ENCODE measurements at regions not wholly inside any gene's neighbourhood (a gene's known extent, or its start where the extent isn't known, plus 50 kb on each side); places are given as distances from the start of the nearest gene placed in this dataset.

- TF ChIP-seq TAF1 (IDR thresholded peaks at IDR 0.05; ENCODE audit: borderline replicate concordance, low read depth, low read length) (no peak), POLR2A (IDR thresholded peaks at IDR 0.05; ENCODE audit: low read depth, low read length) (no peak)
These were observed 69.7 kb upstream of the RGL1 start for GRCh38 chr1:183735069-183735860.

All from GM12892 (cell line).